MM.1S (cell line): ENCODE measurements at regions not wholly inside any gene's neighbourhood (a gene's known extent, or its start where the extent isn't known, plus 50 kb on each side); places are given as distances from the start of the nearest gene placed in this dataset.

Source experiments
- DNase-seq: peaks from one replicate; pipeline ENCODE4 v3.0.0-alpha.2; 2015
- H2AFZ ChIP-seq: fragments of 300-600 bp; sonication (generic); 2 replicates; pipeline ENCODE4 v1.6.0; 2016; ENCODE audit warnings: antibody characterized with exemption, low read length
- H3F3A ChIP-seq: fragments of 300-600 bp; sonication (generic); 2 replicates; pipeline ENCODE4 v1.6.1; 2016; ENCODE audit warnings: mild to moderate bottlenecking, antibody characterized with exemption, low read length, moderate library complexity, mixed read lengths; ENCODE audit not compliant: insufficient read depth
- H3K27ac ChIP-seq: fragments of 300-600 bp; sonication (generic); 2 replicates; pipeline ENCODE4 v1.5.1; 2016; ENCODE audit warnings: mild to moderate bottlenecking, low read length
- H3K27me3 ChIP-seq: fragments of 300-600 bp; sonication (generic); replicated peaks from 2 replicates; pipeline ENCODE4 v1.6.0; 2016; ENCODE audit warnings: low read length; ENCODE audit not compliant: insufficient read depth
- H3K36me3 ChIP-seq: fragments of 300-600 bp; sonication (generic); replicated peaks from 2 replicates; pipeline ENCODE4 v1.6.1; 2016; ENCODE audit warnings: mild to moderate bottlenecking, low read length, mixed read lengths; ENCODE audit not compliant: insufficient read depth
- H3K4me1 ChIP-seq: fragments of 300-600 bp; sonication (generic); 2 replicates; pipeline ENCODE4 v1.6.1; 2016; ENCODE audit warnings: low read length, mixed read lengths
- H3K4me2 ChIP-seq: fragments of 300-600 bp; sonication (generic); 2 replicates; pipeline ENCODE4 v1.6.0; 2016; ENCODE audit warnings: low read depth, low read length
- H3K4me3 ChIP-seq: fragments of 300-600 bp; sonication (generic); 2 replicates; pipeline ENCODE4 v1.5.1; 2016; ENCODE audit warnings: low read length, mixed read lengths
- H3K79me2 ChIP-seq: fragments of 300-600 bp; sonication (generic); 2 replicates; pipeline ENCODE4 v1.6.1; 2016; ENCODE audit warnings: mixed run types, low read length, mixed read lengths
- H3K9ac ChIP-seq: fragments of 300-600 bp; sonication (generic); 2 replicates; pipeline ENCODE4 v1.6.1; 2016; ENCODE audit warnings: low read length, mixed read lengths
- H3K9me2 ChIP-seq: fragments of 300-600 bp; sonication (generic); replicated peaks from 2 replicates; pipeline ENCODE4 v1.6.1; 2016; ENCODE audit warnings: mild to moderate bottlenecking, low read length, mixed read lengths; ENCODE audit not compliant: insufficient read depth
- H3K9me3 ChIP-seq: fragments of 300-600 bp; sonication (generic); replicated peaks from 2 replicates; pipeline ENCODE4 v1.6.1; 2016; ENCODE audit warnings: mild to moderate bottlenecking, low read length, mixed read lengths; ENCODE audit not compliant: insufficient read depth
- H4K20me1 ChIP-seq: fragments of 300-600 bp; sonication (generic); 2 replicates; pipeline ENCODE4 v1.6.1; 2016; ENCODE audit warnings: mild to moderate bottlenecking, low read length, moderate library complexity, mixed read lengths; ENCODE audit not compliant: insufficient read depth
- EZH2 ChIP-seq: fragments of 300-600 bp; sonication (generic); optimal IDR thresholded peaks from 2 replicates; pipeline ENCODE3; 2017; ENCODE audit warnings: low read depth, mild to moderate bottlenecking, antibody characterized with exemption, low read length, mixed read lengths
- EZH2phosphoT487 ChIP-seq: fragments of 300-600 bp; sonication (generic); IDR thresholded peaks from 2 replicates; pipeline ENCODE4 v1.6.1; 2018; ENCODE audit warnings: antibody characterized with exemption, low read length
- TF ChIP-seq, protein P1 (sequence below): fragments of 300-600 bp; sonication (generic); IDR thresholded peaks from 2 replicates; pipeline ENCODE4 v1.5.1; 2016; ENCODE audit warnings: antibody characterized with exemption, low read length, mixed read lengths

DNA sequence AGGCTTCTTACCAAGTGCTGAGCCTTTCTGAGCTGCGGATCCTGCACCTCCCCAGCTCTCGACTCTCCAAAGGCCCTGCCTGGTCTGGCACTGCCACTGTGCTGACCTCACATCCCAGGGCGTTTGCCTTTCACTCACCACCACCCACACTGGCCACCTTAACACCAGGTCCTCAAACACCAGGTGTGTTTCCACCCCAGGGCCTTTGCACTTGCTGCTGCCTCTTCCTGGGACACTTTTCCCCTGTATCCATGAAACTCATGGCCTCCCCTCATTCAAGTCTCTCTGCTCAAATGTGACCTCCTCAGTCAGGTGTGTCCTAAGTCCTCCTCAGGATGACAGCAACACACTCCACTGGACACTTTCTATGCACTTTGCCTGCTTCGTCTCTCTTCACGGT is 51.4 kb upstream of the ANO1 start:
- TF ChIP-seq EZH2: no peak
- TF ChIP-seq EZH2phosphoT487: no peak
- TF ChIP-seq, protein P1, sequence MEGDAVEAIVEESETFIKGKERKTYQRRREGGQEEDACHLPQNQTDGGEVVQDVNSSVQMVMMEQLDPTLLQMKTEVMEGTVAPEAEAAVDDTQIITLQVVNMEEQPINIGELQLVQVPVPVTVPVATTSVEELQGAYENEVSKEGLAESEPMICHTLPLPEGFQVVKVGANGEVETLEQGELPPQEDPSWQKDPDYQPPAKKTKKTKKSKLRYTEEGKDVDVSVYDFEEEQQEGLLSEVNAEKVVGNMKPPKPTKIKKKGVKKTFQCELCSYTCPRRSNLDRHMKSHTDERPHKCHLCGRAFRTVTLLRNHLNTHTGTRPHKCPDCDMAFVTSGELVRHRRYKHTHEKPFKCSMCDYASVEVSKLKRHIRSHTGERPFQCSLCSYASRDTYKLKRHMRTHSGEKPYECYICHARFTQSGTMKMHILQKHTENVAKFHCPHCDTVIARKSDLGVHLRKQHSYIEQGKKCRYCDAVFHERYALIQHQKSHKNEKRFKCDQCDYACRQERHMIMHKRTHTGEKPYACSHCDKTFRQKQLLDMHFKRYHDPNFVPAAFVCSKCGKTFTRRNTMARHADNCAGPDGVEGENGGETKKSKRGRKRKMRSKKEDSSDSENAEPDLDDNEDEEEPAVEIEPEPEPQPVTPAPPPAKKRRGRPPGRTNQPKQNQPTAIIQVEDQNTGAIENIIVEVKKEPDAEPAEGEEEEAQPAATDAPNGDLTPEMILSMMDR: no peak
- Histone ChIP-seq H3K27ac (no peak overlapping the region), H2AFZ (no peak overlapping the region), H3F3A (no peaks in the 10 kb centered on the region), H3K79me2 (no peaks in the 10 kb centered on the region), H3K9me2 (no peaks in the 10 kb centered on the region), H3K27me3 (peaks cover 57% of the 10 kb centered on the region), H3K36me3 (no peaks in the 10 kb centered on the region), H3K4me2 (no peak overlapping the region), H3K9ac (no peak overlapping the region), H3K9me3 (no peaks in the 10 kb centered on the region), H3K4me1 (no peaks in the 10 kb centered on the region), H3K4me3 (no peak overlapping the region), H4K20me1 (no peaks in the 10 kb centered on the region)
- DNase-seq: no peak

DNA sequence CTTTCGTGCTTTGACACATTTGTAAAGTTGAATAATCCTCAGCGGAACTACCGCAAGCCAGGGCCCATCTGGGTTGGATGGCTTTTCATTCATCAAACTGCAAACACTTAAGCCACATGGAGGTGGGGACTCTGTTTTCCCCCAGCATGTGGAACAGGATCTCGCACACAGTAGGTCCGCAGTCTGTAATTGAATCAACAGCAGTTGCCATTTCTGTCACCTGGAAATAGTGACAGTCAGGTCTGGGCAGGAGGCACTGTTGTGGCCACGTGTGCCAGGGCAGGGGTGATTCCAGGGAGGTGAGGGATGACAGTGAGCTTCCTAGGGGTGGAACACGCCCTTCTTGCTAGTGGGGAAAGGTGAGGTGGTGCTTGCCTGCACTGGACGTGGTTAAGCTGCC is 50.7 kb upstream of the ANO1 start:
- H3K27me3 ChIP-seq: peaks cover 57% of the 10 kb centered on the region
- no peak overlapping the region for H3K27ac ChIP-seq
- no peaks in the 10 kb centered on the region for H3F3A ChIP-seq
- no peak overlapping the region for H3K4me3 ChIP-seq
- no peaks in the 10 kb centered on the region for H3K79me2 ChIP-seq
- DNase-seq: no peak
- no peak overlapping the region for H2AFZ ChIP-seq
- H3K4me1 ChIP-seq: no peaks in the 10 kb centered on the region
- no peak overlapping the region for H3K9ac ChIP-seq
- TF ChIP-seq EZH2: no peak
- TF ChIP-seq, protein P1: no peak
- no peak for TF ChIP-seq EZH2phosphoT487
- no peak overlapping the region for H3K4me2 ChIP-seq
- no peaks in the 10 kb centered on the region for H4K20me1 ChIP-seq
- H3K9me2 ChIP-seq: no peaks in the 10 kb centered on the region
- no peaks in the 10 kb centered on the region for H3K9me3 ChIP-seq
- H3K36me3 ChIP-seq: no peaks in the 10 kb centered on the region

GRCh38 chr11:70028147-70028855 is 49.8 kb upstream of the ANO1 start:
- H3K9me3 ChIP-seq: no peaks in the 10 kb centered on the region
- no peak overlapping the region for H3K9ac ChIP-seq
- no peak overlapping the region for H2AFZ ChIP-seq
- no peak for DNase-seq
- no peaks in the 10 kb centered on the region for H3F3A ChIP-seq
- no peaks in the 10 kb centered on the region for H3K9me2 ChIP-seq
- no peaks in the 10 kb centered on the region for H3K79me2 ChIP-seq
- no peak overlapping the region for H3K4me2 ChIP-seq
- H4K20me1 ChIP-seq: no peaks in the 10 kb centered on the region
- no peak overlapping the region for H3K27ac ChIP-seq
- H3K4me1 ChIP-seq: no peaks in the 10 kb centered on the region
- TF ChIP-seq, protein P1: no peak
- TF ChIP-seq EZH2phosphoT487 (no peak), EZH2 (no peak)
- H3K36me3 ChIP-seq: no peaks in the 10 kb centered on the region
- H3K4me3 ChIP-seq: no peak overlapping the region
- H3K27me3 ChIP-seq: peaks cover 57% of the 10 kb centered on the region
